HCT116 (cell line): ENCODE measurements at regions not wholly inside any gene's neighbourhood (a gene's known extent, or its start where the extent isn't known, plus 50 kb on each side); places are given as distances from the start of the nearest gene placed in this dataset.

ENCODE experiments used
- ATAC-seq: fragments of 200-7000 bp; cut with Tn5 transposase; 2 replicates; pipeline ENCODE4 v1.9.1; 2020; ENCODE audit warnings: mild to moderate bottlenecking, moderate library complexity
- BruUV-seq: library from RNA; stranded (reverse); fragments of 400-500 nt; replicated peaks from 2 replicates; lab custom pipeline; 2021; lab: Mats Ljungman, UMichigan
- CTCF ChIA-PET: fragments of 300-600 bp; sonication (Branson Sonifier 250); formaldehyde crosslinking; loops from one replicate; lab custom pipeline; 2021; ENCODE audit warnings: antibody characterized with exemption; lab: Charles Lee
- POLR2A ChIA-PET: fragments of 300-600, 350-600 bp; sonication (Branson Sonifier 250); formaldehyde crosslinking; loops from one replicate; lab custom pipeline; 2021; ENCODE audit warnings: antibody characterized with exemption; lab: Charles Lee
- RAD21 ChIA-PET, 2 experiments: fragments of 300-600 bp; sonication (Branson Sonifier 250); formaldehyde crosslinking; loops; one replicate each; lab custom pipeline; 2023; ENCODE audit warnings: low total read pairs in 2 of 2; ENCODE audit not compliant: uncharacterized antibody in 2 of 2, unreplicated experiment in 2 of 2, low non-redundant PET in 1 of 2; lab: Charles Lee
- DNase-seq: peaks from one replicate; pipeline ENCODE4 v3.0.0-alpha.2; 2010; ENCODE audit warnings: low read depth, low spot score
- H2AFZ ChIP-seq: fragments of 200-600 bp; shearing (Covaris generic), sonication (generic); 2 replicates; pipeline ENCODE4 v1.6.1; 2017; ENCODE audit warnings: low read depth, mixed run types, mixed read lengths, antibody characterized with exemption, low read length; ENCODE audit not compliant: poor library complexity, severe bottlenecking
- H3K27ac ChIP-seq: 2 replicates; pipeline ENCODE4 v1.5.1; 2012; ENCODE audit warnings: low read depth, low read length
- H3K27me3 ChIP-seq: fragments of 200-600 bp; sonication (generic); 2 replicates; pipeline ENCODE4 v1.6.1; 2016; ENCODE audit warnings: mixed run types, low read length, mixed read lengths; ENCODE audit not compliant: insufficient read depth
- H3K36me3 ChIP-seq, 2 experiments: fragments of 200-500 bp in 1 of 2; fragments of 200-600 bp in 1 of 2; sonication (Bioruptor generic) in 1 of 2; sonication (generic) in 1 of 2; 2 replicates each; pipeline versions ENCODE4 v1.5.1 to v1.6.1; 2014 to 2016; ENCODE audit warnings: low read length in 2 of 2, inconsistent platforms in 1 of 2, mixed read lengths in 1 of 2, mixed run types in 1 of 2; ENCODE audit not compliant: insufficient read depth in 2 of 2, control insufficient read depth in 1 of 2
- H3K4me1 ChIP-seq, 2 experiments: fragments of 200-600 bp in 1 of 2; sonication (generic) in 1 of 2; 2 replicates each; pipeline versions ENCODE4 v1.5.1 to v1.6.1; 2012 to 2017; ENCODE audit warnings: low read length in 2 of 2, inconsistent platforms in 1 of 2, mild to moderate bottlenecking in 1 of 2, mixed read lengths in 1 of 2, mixed run types in 1 of 2, moderate library complexity in 1 of 2; ENCODE audit not compliant: insufficient read depth in 2 of 2, control insufficient read depth in 1 of 2
- H3K4me2 ChIP-seq: fragments of 200-600 bp; sonication (generic); 2 replicates; pipeline ENCODE4 v1.6.1; 2017; ENCODE audit warnings: mixed run types, low read length, mixed read lengths
- H3K4me3 ChIP-seq, 2 experiments: fragments of 200-600 bp in 1 of 2; sonication (generic) in 1 of 2; replicated peaks in 1 of 2; 2 replicates each; pipeline ENCODE4 v1.5.1; 2011 to 2016; ENCODE audit warnings: low read length in 2 of 2, control low read depth in 1 of 2, low read depth in 1 of 2, mild to moderate bottlenecking in 1 of 2, mixed read lengths in 1 of 2, mixed run types in 1 of 2
- H3K79me2 ChIP-seq: fragments of 200-600 bp; sonication (generic); 2 replicates; pipeline ENCODE4 v1.6.1; 2017; ENCODE audit warnings: mild to moderate bottlenecking, mixed run types, low read length, moderate library complexity, mixed read lengths; ENCODE audit not compliant: insufficient read depth
- H3K9ac ChIP-seq: fragments of 200-600 bp; sonication (generic); 2 replicates; pipeline ENCODE4 v1.6.1; 2016; ENCODE audit warnings: low read length, mixed read lengths
- H3K9me2 ChIP-seq: fragments of 200-600 bp; sonication (generic), shearing (Covaris generic); 2 replicates; pipeline ENCODE4 v1.6.1; 2017; ENCODE audit warnings: mixed run types, mild to moderate bottlenecking, moderate library complexity; ENCODE audit not compliant: insufficient read depth
- H3K9me3 ChIP-seq, 2 experiments: fragments of 200-500 bp in 1 of 2; fragments of 200-600 bp in 1 of 2; sonication (Bioruptor generic) in 1 of 2; sonication (generic) in 1 of 2; 2 replicates each; pipeline ENCODE4 v1.6.1; 2014 to 2017; ENCODE audit warnings: low read length in 2 of 2, mixed read lengths in 2 of 2, inconsistent platforms in 1 of 2, low read depth in 1 of 2, mild to moderate bottlenecking in 1 of 2, mixed run types in 1 of 2, moderate library complexity in 1 of 2; ENCODE audit not compliant: control insufficient read depth in 1 of 2, insufficient read depth in 1 of 2
- H4K20me1 ChIP-seq: fragments of 200-600 bp; sonication (generic), shearing (Covaris generic); 2 replicates; pipeline ENCODE4 v1.6.1; 2017; ENCODE audit warnings: mixed run types, mild to moderate bottlenecking, moderate library complexity; ENCODE audit not compliant: insufficient read depth
- CBX3 ChIP-seq: IDR thresholded peaks from 2 replicates; pipeline ENCODE4 v1.6.1; 2012; ENCODE audit warnings: low read depth
- CEBPB ChIP-seq: IDR thresholded peaks from 2 replicates; pipeline ENCODE4 v1.6.1; 2012; ENCODE audit warnings: low read depth
- EGR1 ChIP-seq: IDR thresholded peaks from 2 replicates; pipeline ENCODE4 v1.6.1; 2012; ENCODE audit warnings: low read depth
- FOSL1 ChIP-seq: IDR thresholded peaks from 2 replicates; pipeline ENCODE4 v1.6.1; 2012; ENCODE audit warnings: low read depth
- JUND ChIP-seq: IDR thresholded peaks from 2 replicates; pipeline ENCODE4 v1.6.1; 2012
- POLR2A ChIP-seq: IDR thresholded peaks from 2 replicates; pipeline ENCODE4 v1.7.0; 2011; ENCODE audit warnings: borderline replicate concordance; ENCODE audit not compliant: insufficient read depth, insufficient read length; ENCODE audit errors: extremely low read depth
- POLR2AphosphoS5 ChIP-seq: IDR thresholded peaks from 2 replicates; pipeline ENCODE4 v1.6.1; 2011; ENCODE audit warnings: mild to moderate bottlenecking, low read depth, low read length, moderate library complexity
- RAD21 ChIP-seq: IDR thresholded peaks from 2 replicates; pipeline ENCODE4 v1.6.1; 2012; ENCODE audit warnings: low read depth, mild to moderate bottlenecking
- SIN3A ChIP-seq: IDR thresholded peaks from 2 replicates; pipeline ENCODE4 v1.6.1; 2012; ENCODE audit warnings: low read depth
- SRF ChIP-seq: IDR thresholded peaks from 2 replicates; pipeline ENCODE4 v1.6.1; 2012; ENCODE audit warnings: low read depth
- ZFX ChIP-seq: fragments of 450-650 bp; IDR thresholded peaks from 2 replicates; pipeline ENCODE4 v1.6.1; 2017
- ZNF274 ChIP-seq: fragments of 200-500 bp; sonication (Bioruptor generic); IDR thresholded peaks from 2 replicates; pipeline ENCODE4 v1.6.1; 2014; ENCODE audit warnings: mild to moderate bottlenecking, low read depth, low read length, inconsistent platforms
- intact Hi-C: fragments of 100-400 bp; cut with micrococcal nuclease; formaldehyde crosslinking; loops from 2 replicates; pipeline ENCODE4 v1.10.0; 2022
- TF ChIP-seq, protein P1 (sequence below), 3 experiments: fragments of 200-600 bp in 1 of 3; sonication (generic) in 1 of 3; IDR thresholded peaks in 2 of 3; conservative IDR thresholded peaks in 1 of 3; 2 replicates each; pipeline ENCODE4 v1.5.1; 2012 to 2017; ENCODE audit warnings: low read depth in 2 of 3, low read length in 2 of 3, antibody characterized with exemption in 1 of 3, borderline replicate concordance in 1 of 3, control low read depth in 1 of 3, mild to moderate bottlenecking in 1 of 3, mixed read lengths in 1 of 3, mixed run types in 1 of 3, moderate library complexity in 1 of 3; ENCODE audit not compliant: insufficient read depth in 1 of 3
- TF ChIP-seq, protein P2 (sequence below): IDR thresholded peaks from 2 replicates; pipeline ENCODE4 v1.6.1; 2011; ENCODE audit warnings: mild to moderate bottlenecking, low read length, moderate library complexity; ENCODE audit not compliant: insufficient replicate concordance; ENCODE audit errors: extremely low read depth

DNA sequence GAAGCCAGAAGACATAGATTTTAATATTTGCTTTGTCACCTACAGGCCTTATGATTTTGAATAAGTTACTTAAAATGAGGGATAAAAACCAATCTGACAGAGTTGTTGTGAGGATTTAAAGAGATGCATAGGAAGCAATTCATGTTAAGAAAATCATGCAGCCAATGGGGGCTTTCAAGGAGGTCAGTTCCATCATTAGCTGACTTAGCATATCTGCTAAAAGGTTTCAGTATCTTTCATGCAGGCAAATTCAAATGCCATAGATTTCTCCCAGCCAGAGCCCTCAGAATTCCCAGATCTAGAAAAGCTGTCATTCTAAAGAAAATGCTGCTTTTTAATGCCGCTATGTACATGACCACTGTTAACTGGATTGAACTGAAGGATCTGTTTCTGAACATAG lies 176.1 kb downstream of the GOLIM4 start (continued):
- TF ChIP-seq, protein P1, sequence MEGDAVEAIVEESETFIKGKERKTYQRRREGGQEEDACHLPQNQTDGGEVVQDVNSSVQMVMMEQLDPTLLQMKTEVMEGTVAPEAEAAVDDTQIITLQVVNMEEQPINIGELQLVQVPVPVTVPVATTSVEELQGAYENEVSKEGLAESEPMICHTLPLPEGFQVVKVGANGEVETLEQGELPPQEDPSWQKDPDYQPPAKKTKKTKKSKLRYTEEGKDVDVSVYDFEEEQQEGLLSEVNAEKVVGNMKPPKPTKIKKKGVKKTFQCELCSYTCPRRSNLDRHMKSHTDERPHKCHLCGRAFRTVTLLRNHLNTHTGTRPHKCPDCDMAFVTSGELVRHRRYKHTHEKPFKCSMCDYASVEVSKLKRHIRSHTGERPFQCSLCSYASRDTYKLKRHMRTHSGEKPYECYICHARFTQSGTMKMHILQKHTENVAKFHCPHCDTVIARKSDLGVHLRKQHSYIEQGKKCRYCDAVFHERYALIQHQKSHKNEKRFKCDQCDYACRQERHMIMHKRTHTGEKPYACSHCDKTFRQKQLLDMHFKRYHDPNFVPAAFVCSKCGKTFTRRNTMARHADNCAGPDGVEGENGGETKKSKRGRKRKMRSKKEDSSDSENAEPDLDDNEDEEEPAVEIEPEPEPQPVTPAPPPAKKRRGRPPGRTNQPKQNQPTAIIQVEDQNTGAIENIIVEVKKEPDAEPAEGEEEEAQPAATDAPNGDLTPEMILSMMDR (IDR thresholded peaks at IDR 0.05 in 2 of 3, conservative IDR thresholded peaks at IDR 0.05 in 1 of 3; ENCODE audit: borderline replicate concordance in 1 of 3, insufficient read depth in 1 of 3, low read depth in 2 of 3, low read length in 2 of 3), result no peak
- no peak for TF ChIP-seq POLR2A
- TF ChIP-seq SRF, result no peak
- no peak for TF ChIP-seq ZNF274
- TF ChIP-seq, protein P2, sequence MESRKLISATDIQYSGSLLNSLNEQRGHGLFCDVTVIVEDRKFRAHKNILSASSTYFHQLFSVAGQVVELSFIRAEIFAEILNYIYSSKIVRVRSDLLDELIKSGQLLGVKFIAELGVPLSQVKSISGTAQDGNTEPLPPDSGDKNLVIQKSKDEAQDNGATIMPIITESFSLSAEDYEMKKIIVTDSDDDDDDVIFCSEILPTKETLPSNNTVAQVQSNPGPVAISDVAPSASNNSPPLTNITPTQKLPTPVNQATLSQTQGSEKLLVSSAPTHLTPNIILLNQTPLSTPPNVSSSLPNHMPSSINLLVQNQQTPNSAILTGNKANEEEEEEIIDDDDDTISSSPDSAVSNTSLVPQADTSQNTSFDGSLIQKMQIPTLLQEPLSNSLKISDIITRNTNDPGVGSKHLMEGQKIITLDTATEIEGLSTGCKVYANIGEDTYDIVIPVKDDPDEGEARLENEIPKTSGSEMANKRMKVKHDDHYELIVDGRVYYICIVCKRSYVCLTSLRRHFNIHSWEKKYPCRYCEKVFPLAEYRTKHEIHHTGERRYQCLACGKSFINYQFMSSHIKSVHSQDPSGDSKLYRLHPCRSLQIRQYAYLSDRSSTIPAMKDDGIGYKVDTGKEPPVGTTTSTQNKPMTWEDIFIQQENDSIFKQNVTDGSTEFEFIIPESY, result no peak
- no peak for TF ChIP-seq POLR2AphosphoS5
- TF ChIP-seq, all 23 proteins: peak for 0

DNA sequence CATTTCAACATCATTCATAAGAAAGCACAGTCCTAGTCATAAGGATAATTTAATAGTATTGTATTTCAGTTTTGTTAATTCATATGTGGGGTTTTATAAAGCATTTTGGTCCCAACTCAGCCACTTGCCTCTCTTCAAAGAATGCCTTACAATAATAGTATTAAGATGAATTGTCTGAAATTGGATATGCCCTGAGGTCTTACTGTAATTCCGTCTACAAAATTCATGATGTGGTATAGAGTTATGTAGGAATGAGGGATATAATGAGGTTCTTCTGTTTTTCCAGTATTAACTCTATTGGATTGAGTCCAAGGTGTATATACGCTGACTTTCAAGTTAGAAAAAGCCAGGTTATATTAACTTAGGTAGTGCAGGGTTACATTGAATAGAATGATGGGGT lies 177.0 kb downstream of the GOLIM4 start:
- CTCF ChIA-PET, result no interaction called here
- POLR2A ChIA-PET, result no interaction called here
- Histone ChIP-seq H3K27me3 (no peaks in the 10 kb centered on the region), H3K4me1 (no peaks in the 10 kb centered on the region), H3K79me2 (no peaks in the 10 kb centered on the region), H3K9ac (no peak overlapping the region), H4K20me1 (no peaks in the 10 kb centered on the region), H3K4me2 (no peak overlapping the region), H2AFZ (no peak overlapping the region), H3K9me3 (no peaks in the 10 kb centered on the region), H3K36me3 (no peaks in the 10 kb centered on the region), H3K4me3 (no peak overlapping the region), H3K27ac (no peak overlapping the region), H3K9me2 (no peaks in the 10 kb centered on the region)
- DNase-seq, result no peak
- intact Hi-C loops, result no loop called here
- no TSS peak for BruUV-seq
- ATAC-seq, result no peak
- RAD21 ChIA-PET, result no interaction called here
- TF ChIP-seq RAD21 (no peak), CEBPB (no peak), SRF (no peak), JUND (no peak), CBX3 (no peak), FOSL1 (no peak), ZFX (no peak), EGR1 (no peak), POLR2A (no peak), SIN3A (no peak)
- TF ChIP-seq, protein P2, result no peak
- TF ChIP-seq, protein P1 (IDR thresholded peaks at IDR 0.05 in 2 of 3, conservative IDR thresholded peaks at IDR 0.05 in 1 of 3; ENCODE audit: borderline replicate concordance in 1 of 3, insufficient read depth in 1 of 3, low read depth in 2 of 3, low read length in 2 of 3), result no peak
